Vagina (tissue), 2 donors: ENCODE measurements at regions not wholly inside any gene's neighbourhood (a gene's known extent, or its start where the extent isn't known, plus 50 kb on each side); places are given as distances from the start of the nearest gene placed in this dataset.

Experiments used
- POLR2A ChIP-seq, 2 donors: fragments of 450-650 bp; IDR thresholded peaks; one replicate each; pipeline ENCODE4 v1.6.1; 2017; ENCODE audit warnings: antibody characterized with exemption in 2 of 2, mild to moderate bottlenecking in 2 of 2, moderate library complexity in 2 of 2
- POLR2AphosphoS5 ChIP-seq, 2 donors: sonication (generic); formaldehyde crosslinking; IDR thresholded peaks; one replicate each; pipeline ENCODE4 v1.9.0; 2017; ENCODE audit warnings: antibody characterized with exemption in 2 of 2, mild to moderate bottlenecking in 2 of 2, low read depth in 1 of 2; ENCODE audit not compliant: insufficient read depth in 1 of 2
- TF ChIP-seq, protein P1 (sequence below), 3 experiments: fragments of 450-650 bp in 2 of 3; fragments of 200-600 bp in 1 of 3; sonication (generic) in 1 of 3; IDR thresholded peaks; one replicate each; pipeline ENCODE4 v1.5.1; 2017 to 2019; ENCODE audit warnings: antibody characterized with exemption in 3 of 3, mild to moderate bottlenecking in 2 of 3, moderate library complexity in 2 of 3

DNA sequence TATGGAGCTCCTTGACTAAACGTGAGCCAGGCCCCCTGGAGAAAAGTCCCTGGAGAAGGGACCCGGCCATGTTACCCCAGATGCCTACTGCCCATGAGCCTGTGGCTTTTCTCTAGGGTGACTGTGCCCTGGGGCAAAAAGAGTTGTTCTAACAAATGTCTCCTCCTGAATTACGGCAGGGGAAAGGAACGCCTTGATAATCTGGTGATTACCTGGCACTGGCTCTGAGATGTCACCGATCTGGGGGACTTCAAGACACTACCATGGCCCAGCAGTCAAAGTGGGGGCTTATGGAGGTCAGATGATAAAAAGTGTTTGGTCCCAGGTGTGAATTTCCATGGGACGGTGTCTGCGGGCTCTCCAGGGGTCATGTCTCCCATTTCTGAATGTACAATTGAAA is 140.7 kb downstream of the KLF13 start:
- TF ChIP-seq, protein P1, sequence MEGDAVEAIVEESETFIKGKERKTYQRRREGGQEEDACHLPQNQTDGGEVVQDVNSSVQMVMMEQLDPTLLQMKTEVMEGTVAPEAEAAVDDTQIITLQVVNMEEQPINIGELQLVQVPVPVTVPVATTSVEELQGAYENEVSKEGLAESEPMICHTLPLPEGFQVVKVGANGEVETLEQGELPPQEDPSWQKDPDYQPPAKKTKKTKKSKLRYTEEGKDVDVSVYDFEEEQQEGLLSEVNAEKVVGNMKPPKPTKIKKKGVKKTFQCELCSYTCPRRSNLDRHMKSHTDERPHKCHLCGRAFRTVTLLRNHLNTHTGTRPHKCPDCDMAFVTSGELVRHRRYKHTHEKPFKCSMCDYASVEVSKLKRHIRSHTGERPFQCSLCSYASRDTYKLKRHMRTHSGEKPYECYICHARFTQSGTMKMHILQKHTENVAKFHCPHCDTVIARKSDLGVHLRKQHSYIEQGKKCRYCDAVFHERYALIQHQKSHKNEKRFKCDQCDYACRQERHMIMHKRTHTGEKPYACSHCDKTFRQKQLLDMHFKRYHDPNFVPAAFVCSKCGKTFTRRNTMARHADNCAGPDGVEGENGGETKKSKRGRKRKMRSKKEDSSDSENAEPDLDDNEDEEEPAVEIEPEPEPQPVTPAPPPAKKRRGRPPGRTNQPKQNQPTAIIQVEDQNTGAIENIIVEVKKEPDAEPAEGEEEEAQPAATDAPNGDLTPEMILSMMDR (IDR thresholded peaks at IDR 0.05): no peak
- TF ChIP-seq POLR2AphosphoS5 (IDR thresholded peaks at IDR 0.05; ENCODE audit: insufficient read depth in 1 of 2, low read depth in 1 of 2): no peak
- TF ChIP-seq POLR2A (IDR thresholded peaks at IDR 0.05): no peak
